ENCODE measurements at regions not wholly inside any gene's neighbourhood (a gene's known extent, or its start where the extent isn't known, plus 50 kb on each side); places are given as distances from the start of the nearest gene placed in this dataset.

DNA sequence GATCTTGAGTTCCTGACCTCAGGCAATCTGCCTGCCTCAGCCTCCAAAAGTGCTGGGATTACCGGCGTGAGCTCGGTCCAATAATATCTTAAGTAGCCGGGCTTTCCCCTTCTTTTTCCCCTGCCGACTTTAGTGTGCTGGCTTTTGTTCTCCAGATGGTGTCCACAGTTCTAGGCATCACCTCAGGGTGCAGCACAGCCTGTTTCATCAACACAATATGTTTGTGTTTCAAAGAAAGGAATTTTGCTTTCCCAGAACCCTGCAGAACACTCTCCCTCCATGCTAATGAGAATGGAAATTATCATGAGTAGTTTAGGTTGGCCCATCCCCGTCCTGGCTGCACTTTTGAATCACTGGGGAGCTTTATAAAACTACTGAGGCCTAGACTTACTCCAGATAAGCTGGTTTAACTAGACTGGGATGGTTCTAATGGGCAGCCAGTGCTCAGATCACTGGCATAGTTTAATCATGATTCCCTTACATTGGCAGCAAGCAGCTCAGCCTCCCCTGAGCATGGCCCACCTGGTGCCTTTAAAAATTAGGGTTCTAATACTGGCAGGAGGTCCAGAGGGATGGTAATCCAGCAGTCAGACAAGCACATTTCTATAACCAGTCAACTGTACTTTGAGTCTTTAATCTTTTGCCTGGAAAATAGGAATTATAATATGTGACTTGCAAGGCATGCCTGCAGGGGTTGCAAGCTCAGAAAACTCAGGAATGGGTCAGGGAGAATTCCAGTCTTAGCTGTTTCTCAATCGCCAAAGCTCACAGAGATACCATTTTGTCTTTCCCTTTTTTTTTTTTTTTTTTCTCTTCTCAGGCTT, 127.6 kb upstream of the RASGRP1 start:
- Histone ChIP-seq H3K4me1 (ENCODE audit: control insufficient read depth, insufficient read depth, low read length) (no peaks in the 10 kb centered on the region), H3K9ac (ENCODE audit: low read depth, low read length) (no peak overlapping the region), H3K4me3 (ENCODE audit: low read depth, low read length) (no peak overlapping the region), H3K9me3 (ENCODE audit: control insufficient read depth, insufficient read depth, low read length) (no peaks in the 10 kb centered on the region), H3K27me3 (ENCODE audit: control insufficient read depth, insufficient read depth, low read length) (no peaks in the 10 kb centered on the region), H3K36me3 (ENCODE audit: control insufficient read depth, insufficient read depth, low read length) (no peaks in the 10 kb centered on the region)

GRCh38 chr15:38692789-38693062, 128.1 kb upstream of the RASGRP1 start:
- H3K4me1 ChIP-seq (ENCODE audit: control insufficient read depth, insufficient read depth, low read length): no peaks in the 10 kb centered on the region
- H3K9ac ChIP-seq (ENCODE audit: low read depth, low read length): no peak overlapping the region
- H3K4me3 ChIP-seq (ENCODE audit: low read depth, low read length): no peak overlapping the region
- no peaks in the 10 kb centered on the region for H3K36me3 ChIP-seq (ENCODE audit: control insufficient read depth, insufficient read depth, low read length)
- H3K27me3 ChIP-seq (ENCODE audit: control insufficient read depth, insufficient read depth, low read length): no peaks in the 10 kb centered on the region
- H3K9me3 ChIP-seq (ENCODE audit: control insufficient read depth, insufficient read depth, low read length): no peaks in the 10 kb centered on the region

- no peak overlapping the region for H3K4me3 ChIP-seq (ENCODE audit: low read depth, low read length)
These were observed 130.9 kb upstream of the RASGRP1 start for GRCh38 chr15:38695249-38696108.

DNA sequence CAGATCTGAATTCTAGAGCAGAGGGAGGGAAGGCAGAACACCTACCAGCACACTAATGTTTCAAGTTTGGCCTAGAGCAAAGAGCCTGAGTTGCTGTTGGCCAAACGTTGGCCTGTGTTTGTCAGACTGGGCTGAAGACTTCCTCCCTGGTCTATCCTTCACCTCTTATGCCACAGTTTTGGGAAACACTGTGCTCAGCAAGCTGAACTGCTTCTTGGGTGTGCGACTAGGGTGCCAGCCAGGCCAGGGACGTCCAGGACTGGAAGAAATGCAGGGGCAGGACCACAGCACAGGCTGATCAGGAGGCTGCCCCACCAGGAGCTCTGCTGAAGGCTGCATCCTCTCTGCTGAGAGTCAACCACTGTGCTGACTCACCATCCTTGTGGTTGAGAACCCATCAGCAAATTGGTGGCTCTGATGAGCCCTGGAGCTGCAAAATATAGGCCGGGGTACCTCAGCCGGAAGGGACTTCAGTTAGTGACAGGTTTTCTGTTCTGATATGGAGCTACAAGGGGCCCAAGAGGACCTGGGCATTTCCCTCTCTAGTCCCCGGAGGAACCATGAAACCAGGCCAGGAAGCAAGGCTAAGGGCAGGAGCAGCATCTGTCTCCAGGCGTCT, 131.6 kb upstream of the RASGRP1 start:
- Histone ChIP-seq H3K9ac (ENCODE audit: low read depth, low read length) (no peak overlapping the region), H3K9me3 (ENCODE audit: control insufficient read depth, insufficient read depth, low read length) (no peaks in the 10 kb centered on the region), H3K27me3 (ENCODE audit: control insufficient read depth, insufficient read depth, low read length) (no peaks in the 10 kb centered on the region), H3K4me1 (ENCODE audit: control insufficient read depth, insufficient read depth, low read length) (no peaks in the 10 kb centered on the region), H3K4me3 (ENCODE audit: low read depth, low read length) (no peak overlapping the region), H3K36me3 (ENCODE audit: control insufficient read depth, insufficient read depth, low read length) (no peaks in the 10 kb centered on the region)

More at GRCh38 chr15:38695249-38696108, 130.9 kb upstream of the RASGRP1 start:
- Histone ChIP-seq H3K27me3 (ENCODE audit: control insufficient read depth, insufficient read depth, low read length) (no peaks in the 10 kb centered on the region), H3K9me3 (ENCODE audit: control insufficient read depth, insufficient read depth, low read length) (no peaks in the 10 kb centered on the region), H3K36me3 (ENCODE audit: control insufficient read depth, insufficient read depth, low read length) (no peaks in the 10 kb centered on the region), H3K4me1 (ENCODE audit: control insufficient read depth, insufficient read depth, low read length) (no peaks in the 10 kb centered on the region), H3K9ac (ENCODE audit: low read depth, low read length) (no peak overlapping the region)

GRCh38 chr15:38696790-38697495, 132.3 kb upstream of the RASGRP1 start:
- no peak overlapping the region for H3K4me3 ChIP-seq (ENCODE audit: low read depth, low read length)
- no peaks in the 10 kb centered on the region for H3K36me3 ChIP-seq (ENCODE audit: control insufficient read depth, insufficient read depth, low read length)
- H3K9ac ChIP-seq (ENCODE audit: low read depth, low read length): no peak overlapping the region
- H3K4me1 ChIP-seq (ENCODE audit: control insufficient read depth, insufficient read depth, low read length): peaks cover under 1% of the 10 kb centered on the region
- H3K9me3 ChIP-seq (ENCODE audit: control insufficient read depth, insufficient read depth, low read length): no peaks in the 10 kb centered on the region
- H3K27me3 ChIP-seq (ENCODE audit: control insufficient read depth, insufficient read depth, low read length): no peaks in the 10 kb centered on the region

- H3K36me3 ChIP-seq (ENCODE audit: control insufficient read depth, insufficient read depth, low read length): no peaks in the 10 kb centered on the region
- H3K27me3 ChIP-seq (ENCODE audit: control insufficient read depth, insufficient read depth, low read length): no peaks in the 10 kb centered on the region
- no peak overlapping the region for H3K4me3 ChIP-seq (ENCODE audit: low read depth, low read length)
- H3K9ac ChIP-seq (ENCODE audit: low read depth, low read length): no peak overlapping the region
- peaks cover 6% of the 10 kb centered on the region for H3K4me1 ChIP-seq (ENCODE audit: control insufficient read depth, insufficient read depth, low read length)
- H3K9me3 ChIP-seq (ENCODE audit: control insufficient read depth, insufficient read depth, low read length): no peaks in the 10 kb centered on the region
These were observed 133.6 kb upstream of the RASGRP1 start for GRCh38 chr15:38698254-38698653.

DNA sequence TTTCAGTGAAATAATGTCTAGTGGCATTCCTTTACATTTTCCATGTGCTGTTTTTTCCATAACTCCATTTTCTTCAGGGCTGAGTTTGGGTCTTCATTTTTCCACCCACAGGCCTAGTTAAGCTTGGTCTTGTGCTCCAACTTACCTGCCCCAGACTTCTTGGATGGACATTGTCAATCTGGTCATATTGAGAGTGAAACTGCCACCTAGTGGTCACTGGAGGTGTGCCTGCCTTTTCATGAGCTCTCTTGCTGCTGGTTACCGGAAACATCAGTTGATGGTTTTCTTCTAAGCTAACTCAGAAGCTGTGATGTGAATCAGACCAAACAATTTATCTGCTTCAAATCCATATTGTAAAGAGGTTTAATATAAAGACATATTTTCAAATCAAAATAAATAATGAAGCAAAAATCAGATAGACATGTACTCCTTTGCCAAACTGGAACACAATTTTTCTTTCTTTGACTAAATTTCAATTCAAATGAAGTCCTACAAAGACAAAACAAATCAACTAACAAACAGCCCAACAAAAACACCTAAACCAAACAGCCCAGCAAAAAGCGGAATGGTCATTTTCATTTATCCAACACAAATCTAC, 135.1 kb upstream of the RASGRP1 start:
- no peaks in the 10 kb centered on the region for H3K27me3 ChIP-seq (ENCODE audit: control insufficient read depth, insufficient read depth, low read length)
- no peaks in the 10 kb centered on the region for H3K9me3 ChIP-seq (ENCODE audit: control insufficient read depth, insufficient read depth, low read length)
- H3K4me3 ChIP-seq (ENCODE audit: low read depth, low read length): no peak overlapping the region
- no peaks in the 10 kb centered on the region for H3K36me3 ChIP-seq (ENCODE audit: control insufficient read depth, insufficient read depth, low read length)
- H3K4me1 ChIP-seq (ENCODE audit: control insufficient read depth, insufficient read depth, low read length): peaks cover 6% of the 10 kb centered on the region
- H3K9ac ChIP-seq (ENCODE audit: low read depth, low read length): no peak overlapping the region

DNA sequence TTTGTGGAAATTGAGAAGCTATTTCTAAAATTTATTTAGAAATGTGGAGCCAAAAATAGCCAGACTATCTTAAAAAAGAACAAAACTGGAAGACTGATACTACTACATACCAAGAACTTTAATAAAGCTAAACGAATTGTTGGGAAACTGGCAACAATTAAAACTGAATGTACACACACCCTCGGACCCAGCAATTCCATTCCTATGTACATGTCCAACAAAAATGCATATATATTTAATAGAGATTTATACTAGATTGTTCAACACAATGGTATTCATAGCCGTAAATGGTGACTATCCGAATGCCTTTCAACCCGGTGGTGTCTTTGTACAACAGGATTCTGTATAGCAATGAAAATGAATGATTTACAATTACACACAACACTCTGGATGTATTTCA, 136.5 kb upstream of the RASGRP1 start:
- H3K4me1 ChIP-seq (ENCODE audit: control insufficient read depth, insufficient read depth, low read length): peaks cover 13% of the 10 kb centered on the region
- H3K9me3 ChIP-seq (ENCODE audit: control insufficient read depth, insufficient read depth, low read length): no peaks in the 10 kb centered on the region
- no peak overlapping the region for H3K4me3 ChIP-seq (ENCODE audit: low read depth, low read length)
- no peak overlapping the region for H3K9ac ChIP-seq (ENCODE audit: low read depth, low read length)
- no peaks in the 10 kb centered on the region for H3K27me3 ChIP-seq (ENCODE audit: control insufficient read depth, insufficient read depth, low read length)
- H3K36me3 ChIP-seq (ENCODE audit: control insufficient read depth, insufficient read depth, low read length): no peaks in the 10 kb centered on the region

GRCh38 chr15:38702178-38702912, 137.7 kb upstream of the RASGRP1 start:
- H3K9me3 ChIP-seq (ENCODE audit: control insufficient read depth, insufficient read depth, low read length): no peaks in the 10 kb centered on the region
- H3K4me1 ChIP-seq (ENCODE audit: control insufficient read depth, insufficient read depth, low read length): peaks cover 13% of the 10 kb centered on the region
- no peak overlapping the region for H3K4me3 ChIP-seq (ENCODE audit: low read depth, low read length)
- H3K9ac ChIP-seq (ENCODE audit: low read depth, low read length): no peak overlapping the region
- no peaks in the 10 kb centered on the region for H3K27me3 ChIP-seq (ENCODE audit: control insufficient read depth, insufficient read depth, low read length)
- H3K36me3 ChIP-seq (ENCODE audit: control insufficient read depth, insufficient read depth, low read length): no peaks in the 10 kb centered on the region

DNA sequence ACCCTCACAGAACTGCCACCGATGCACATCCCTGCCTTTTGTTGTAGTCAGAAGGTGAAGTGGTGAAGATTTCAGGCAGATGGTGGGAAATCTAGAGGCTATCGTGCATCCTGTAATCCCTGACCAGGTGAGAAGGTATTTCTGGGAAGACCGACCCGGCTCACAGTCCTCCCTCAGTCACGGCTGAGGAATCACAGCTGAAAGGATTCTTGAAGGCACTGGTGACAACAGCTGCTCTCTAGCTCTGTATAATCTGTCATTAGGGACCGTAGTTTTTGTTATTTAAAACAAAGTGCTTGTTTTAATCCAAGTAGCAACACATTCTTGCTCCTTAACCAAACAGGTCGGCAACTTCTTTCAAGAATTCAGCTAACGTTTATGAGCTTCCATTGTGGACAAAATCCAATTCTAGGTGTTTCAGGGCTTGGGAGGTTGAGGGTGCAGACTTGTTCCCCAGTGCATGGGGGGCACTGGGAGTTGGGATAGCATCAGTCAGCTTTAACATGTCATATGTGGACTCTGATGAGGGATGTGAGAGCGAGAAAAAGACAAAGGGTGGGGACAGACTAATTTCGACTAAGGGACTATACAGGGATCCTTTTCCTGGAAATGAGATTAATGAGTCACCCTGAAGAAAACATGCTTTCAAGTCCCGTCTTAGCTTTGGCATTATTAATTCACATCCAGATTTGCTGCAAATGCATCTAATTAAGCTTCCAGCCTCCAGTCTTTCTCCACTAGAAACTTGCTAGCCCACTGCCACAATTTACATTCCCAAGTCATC, 141.0 kb upstream of the RASGRP1 start:
- H3K4me3 ChIP-seq (ENCODE audit: low read depth, low read length): no peak overlapping the region
- no peaks in the 10 kb centered on the region for H3K9me3 ChIP-seq (ENCODE audit: control insufficient read depth, insufficient read depth, low read length)
- no peak overlapping the region for H3K9ac ChIP-seq (ENCODE audit: low read depth, low read length)
- H3K27me3 ChIP-seq (ENCODE audit: control insufficient read depth, insufficient read depth, low read length): no peaks in the 10 kb centered on the region
- peaks cover 25% of the 10 kb centered on the region for H3K4me1 ChIP-seq (ENCODE audit: control insufficient read depth, insufficient read depth, low read length)
- no peaks in the 10 kb centered on the region for H3K36me3 ChIP-seq (ENCODE audit: control insufficient read depth, insufficient read depth, low read length)
